ENCODE measurements at regions not wholly inside any gene's neighbourhood (a gene's known extent, or its start where the extent isn't known, plus 50 kb on each side); places are given as distances from the start of the nearest gene placed in this dataset.

GRCh38 chr9:81874250-81874649 lies 54.0 kb upstream of the SPATA31D4 start:
- Histone ChIP-seq H3K27me3 (ENCODE audit: control insufficient read depth, insufficient read depth, low read length) (no peaks in the 10 kb centered on the region), H3K36me3 (ENCODE audit: control insufficient read depth, insufficient read depth, low read length) (no peaks in the 10 kb centered on the region), H3K9me3 (ENCODE audit: control insufficient read depth, insufficient read depth, low read depth, low read length) (no peaks in the 10 kb centered on the region), H3K27ac (ENCODE audit: low read depth, low read length) (no peak overlapping the region), H3K4me3 (ENCODE audit: low read depth, low read length) (no peak overlapping the region), H3K4me1 (ENCODE audit: control insufficient read depth, insufficient read depth, low read length) (no peaks in the 10 kb centered on the region), H3K9ac (ENCODE audit: low read length) (no peak overlapping the region)

- Histone ChIP-seq H3K27ac (ENCODE audit: low read depth, low read length) (no peak overlapping the region), H3K36me3 (ENCODE audit: control insufficient read depth, insufficient read depth, low read length) (no peaks in the 10 kb centered on the region), H3K4me3 (ENCODE audit: low read depth, low read length) (no peak overlapping the region), H3K9me3 (ENCODE audit: control insufficient read depth, insufficient read depth, low read depth, low read length) (no peaks in the 10 kb centered on the region), H3K27me3 (ENCODE audit: control insufficient read depth, insufficient read depth, low read length) (no peaks in the 10 kb centered on the region), H3K4me1 (ENCODE audit: control insufficient read depth, insufficient read depth, low read length) (no peaks in the 10 kb centered on the region), H3K9ac (ENCODE audit: low read length) (no peak overlapping the region)
Observed at GRCh38 chr9:81874931-81875330, 53.3 kb upstream of the SPATA31D4 start.

DNA sequence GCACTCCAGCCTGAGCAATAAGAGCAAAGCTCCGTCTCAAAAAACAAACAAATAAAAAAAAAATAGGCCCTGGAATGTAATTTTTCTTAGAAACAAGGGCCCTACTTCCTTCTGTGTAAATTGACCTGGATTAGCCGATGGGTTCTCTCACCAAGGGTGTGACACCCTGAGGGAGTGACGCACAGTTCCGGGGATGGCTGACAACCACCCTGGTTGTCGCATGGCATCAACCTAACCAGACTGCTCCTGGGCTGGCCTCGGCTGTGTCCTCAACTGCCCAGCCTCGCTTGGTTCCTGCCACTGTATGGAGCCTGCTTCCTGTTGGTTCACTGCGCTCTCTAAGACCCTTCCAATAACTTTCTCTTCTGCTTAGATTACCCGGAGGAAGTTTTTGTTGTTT lies 51.2 kb upstream of the SPATA31D4 start:
- H3K4me3 ChIP-seq (ENCODE audit: low read depth, low read length) = no peak overlapping the region
- no peaks in the 10 kb centered on the region for H3K4me1 ChIP-seq (ENCODE audit: control insufficient read depth, insufficient read depth, low read length)
- no peak overlapping the region for H3K27ac ChIP-seq (ENCODE audit: low read depth, low read length)
- no peaks in the 10 kb centered on the region for H3K36me3 ChIP-seq (ENCODE audit: control insufficient read depth, insufficient read depth, low read length)
- no peak overlapping the region for H3K9ac ChIP-seq (ENCODE audit: low read length)
- no peaks in the 10 kb centered on the region for H3K27me3 ChIP-seq (ENCODE audit: control insufficient read depth, insufficient read depth, low read length)
- no peaks in the 10 kb centered on the region for H3K9me3 ChIP-seq (ENCODE audit: control insufficient read depth, insufficient read depth, low read depth, low read length)
